T-cell (primary cell): ENCODE measurements at regions not wholly inside any gene's neighbourhood (a gene's known extent, or its start where the extent isn't known, plus 50 kb on each side); places are given as distances from the start of the nearest gene placed in this dataset.

Experiments
- ATAC-seq, 4 experiments: fragments of 200-7000 bp in 3 of 4; fragments of 150-1000 bp in 1 of 4; cut with Tn5 transposase; replicated peaks in 1 of 4; 1 replicate in 3 of 4; 2 replicates in 1 of 4; pipeline ENCODE4 v1.10.0; 2021; ENCODE audit warnings: moderate library complexity in 3 of 4, mild to moderate bottlenecking in 2 of 4, moderate number of reproducible peaks in 1 of 4
- CTCF ChIA-PET, 2 donors: fragments of 300-600 bp; sonication (Branson Sonifier 250); formaldehyde crosslinking; loops; one replicate each; lab custom pipeline; 2022; ENCODE audit warnings: antibody characterized with exemption in 2 of 2; lab: Charles Lee
- POLR2A ChIA-PET, 2 donors: fragments of 300-600 bp; sonication (Branson Sonifier 250); formaldehyde crosslinking; loops; one replicate each; lab custom pipeline; 2022; ENCODE audit warnings: antibody characterized with exemption in 2 of 2; lab: Charles Lee
- DNase-seq, 35 experiments: peaks; one replicate each; pipeline versions ENCODE4 v3.0.0 to v3.0.0-alpha.2; 2013 to 2023
- H3K27ac ChIP-seq: one replicate; pipeline ENCODE4 v1.5.1; 2013; ENCODE audit warnings: low read length
- H3K27me3 ChIP-seq, 2 experiments: replicated peaks in 1 of 2; 1 replicate in 1 of 2; 2 replicates in 1 of 2; pipeline versions ENCODE4 v1.6.1 to v1.7.0; 2013; ENCODE audit warnings: low read length in 1 of 2, mixed read lengths in 1 of 2; ENCODE audit not compliant: control insufficient read depth in 2 of 2, insufficient read depth in 2 of 2; ENCODE audit errors: extremely low read depth in 1 of 2
- H3K36me3 ChIP-seq, 2 donors: 1 replicate in 1 of 2; 2 replicates in 1 of 2; pipeline versions ENCODE4 v1.6.1 to v1.7.0; 2013; ENCODE audit warnings: low read length in 1 of 2; ENCODE audit not compliant: control insufficient read depth in 2 of 2, insufficient read depth in 1 of 2; ENCODE audit errors: extremely low read depth in 1 of 2
- H3K4me1 ChIP-seq, 2 experiments: 1 replicate in 1 of 2; 2 replicates in 1 of 2; pipeline versions ENCODE4 v1.6.1 to v1.7.0; 2013; ENCODE audit warnings: low read length in 2 of 2, mixed read lengths in 1 of 2; ENCODE audit not compliant: insufficient read depth in 2 of 2, control insufficient read depth in 1 of 2; ENCODE audit errors: extremely low read depth in 1 of 2
- H3K4me3 ChIP-seq, 2 donors: 1 replicate in 1 of 2; 2 replicates in 1 of 2; pipeline versions ENCODE4 v1.5.1 to v1.7.0; 2013; ENCODE audit warnings: mild to moderate bottlenecking in 2 of 2, low read length in 1 of 2, moderate library complexity in 1 of 2; ENCODE audit not compliant: control insufficient read depth in 1 of 2; ENCODE audit errors: extremely low read depth in 1 of 2
- H3K9me3 ChIP-seq: 2 replicates; pipeline ENCODE4 v1.7.0; 2013
- H3K27ac Mint-ChIP-seq, 2 donors: one replicate each; pipeline ENCODE4 v1.8.0; 2020 to 2021; ENCODE audit warnings: mild to moderate bottlenecking in 2 of 2, mixed read lengths in 2 of 2
- H3K27me3 Mint-ChIP-seq, 2 donors: one replicate each; pipeline ENCODE4 v1.8.0; 2021 to 2022; ENCODE audit warnings: mixed read lengths in 2 of 2
- H3K36me3 Mint-ChIP-seq: one replicate; pipeline ENCODE4 v1.8.0; 2021; ENCODE audit warnings: mixed read lengths
- H3K4me1 Mint-ChIP-seq, 3 donors: one replicate each; pipeline ENCODE4 v1.8.0; 2020 to 2022; ENCODE audit warnings: mixed read lengths in 3 of 3, mild to moderate bottlenecking in 1 of 3
- H3K4me3 Mint-ChIP-seq, 3 donors: one replicate each; pipeline ENCODE4 v1.8.0; 2020 to 2022; ENCODE audit warnings: mild to moderate bottlenecking in 3 of 3, mixed read lengths in 3 of 3, moderate library complexity in 3 of 3
- H3K9me3 Mint-ChIP-seq, 3 donors: one replicate each; pipeline ENCODE4 v1.8.0; 2020 to 2022; ENCODE audit warnings: mixed read lengths in 3 of 3
- WGBS: methylation state at CpG from one replicate; pipeline ENCODE4 v1.1.5; 2013; ENCODE audit warnings: missing lambda C conversion rate; ENCODE audit not compliant: insufficient coverage; 5-methylcytosine and 5-hydroxymethylcytosine counted together

- H3K36me3 ChIP-seq = no peaks in the 10 kb centered on the region
- WGBS = no CpG with 5 or more reads among the region's 2 CpGs
- DNase-seq = no peak
- no peaks in the 10 kb centered on the region for H3K4me1 ChIP-seq
- Mint-ChIP-seq H3K27ac (no peak overlapping the region), H3K27me3 (peaks cover under 1 to 3% of the 10 kb centered on the region in 2 donors), H3K4me3 (no peak overlapping the region), H3K36me3 (no peaks in the 10 kb centered on the region), H3K9me3 (peaks cover 3 to 10% (median 8%) of the 10 kb centered on the region in 3 donors), H3K4me1 (no peaks in the 10 kb centered on the region)
- no peaks in the 10 kb centered on the region for H3K9me3 ChIP-seq
- H3K4me3 ChIP-seq = no peak overlapping the region
- H3K27ac ChIP-seq = no peak overlapping the region
- ATAC-seq = no peak
- H3K27me3 ChIP-seq = peaks cover 0 to 5% of the 10 kb centered on the region in 2 experiments
- ChIA-PET POLR2A (no interaction called here), CTCF (no interaction called here)
Observed at GRCh38 chr6:106765496-106765895, 136.1 kb downstream of the QRSL1 start.

- ATAC-seq = no peak
- CTCF ChIA-PET = no interaction called here
- Mint-ChIP-seq H3K36me3 (no peaks in the 10 kb centered on the region), H3K9me3 (peaks cover 3 to 7% (median 4%) of the 10 kb centered on the region in 3 donors), H3K27ac (no peak overlapping the region), H3K27me3 (peaks cover 3 to 5% of the 10 kb centered on the region in 2 donors), H3K4me1 (no peaks in the 10 kb centered on the region), H3K4me3 (no peak overlapping the region)
- Histone ChIP-seq H3K27me3 (peaks cover 0 to 5% of the 10 kb centered on the region in 2 experiments), H3K4me3 (no peak overlapping the region), H3K36me3 (no peaks in the 10 kb centered on the region), H3K9me3 (no peaks in the 10 kb centered on the region), H3K27ac (no peak overlapping the region), H3K4me1 (no peaks in the 10 kb centered on the region)
- DNase-seq = no peak
- POLR2A ChIA-PET = no interaction called here
- 66% methylated on average over 2 of the region's 2 CpGs for WGBS
Observed at GRCh38 chr6:106764353-106764980, 135.1 kb downstream of the QRSL1 start.

DNA sequence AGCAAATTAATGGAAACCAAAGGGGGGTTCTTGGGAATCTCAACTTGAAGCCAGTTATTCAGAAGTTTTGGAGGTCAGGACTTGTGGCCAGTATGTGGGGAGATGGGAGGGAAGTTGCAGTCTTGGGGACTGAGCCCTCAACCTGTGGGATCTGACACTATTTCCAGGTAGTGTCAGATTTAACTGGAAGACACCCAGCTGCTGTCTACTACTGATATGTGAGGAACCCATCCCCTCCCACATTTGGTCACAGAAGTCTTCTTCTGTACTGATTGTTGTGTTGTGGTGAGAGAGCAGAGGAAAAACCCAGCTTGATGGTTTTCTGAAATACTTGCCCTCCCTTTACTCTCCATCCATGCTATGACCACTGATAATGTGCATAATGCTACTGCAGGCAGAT lies 134.0 kb downstream of the QRSL1 start:
- peaks cover 3 to 11% (median 7%) of the 10 kb centered on the region in 3 donors for H3K9me3 Mint-ChIP-seq
- DNase-seq (no peak), ATAC-seq (no peak)
- Histone ChIP-seq H3K27ac (no peak overlapping the region), H3K9me3 (no peaks in the 10 kb centered on the region), H3K27me3 (peaks cover 0 to 8% of the 10 kb centered on the region in 2 experiments), H3K4me3 (no peak overlapping the region), H3K4me1 (no peaks in the 10 kb centered on the region), H3K36me3 (no peaks in the 10 kb centered on the region)
- H3K27me3 Mint-ChIP-seq = peaks cover 5 to 6% of the 10 kb centered on the region in 2 donors
- H3K36me3 Mint-ChIP-seq = no peaks in the 10 kb centered on the region
- CTCF ChIA-PET = no interaction called here
- POLR2A ChIA-PET = no interaction called here
- no peak overlapping the region for H3K4me3 Mint-ChIP-seq
- H3K4me1 Mint-ChIP-seq = no peaks in the 10 kb centered on the region
- H3K27ac Mint-ChIP-seq = no peak overlapping the region

DNA sequence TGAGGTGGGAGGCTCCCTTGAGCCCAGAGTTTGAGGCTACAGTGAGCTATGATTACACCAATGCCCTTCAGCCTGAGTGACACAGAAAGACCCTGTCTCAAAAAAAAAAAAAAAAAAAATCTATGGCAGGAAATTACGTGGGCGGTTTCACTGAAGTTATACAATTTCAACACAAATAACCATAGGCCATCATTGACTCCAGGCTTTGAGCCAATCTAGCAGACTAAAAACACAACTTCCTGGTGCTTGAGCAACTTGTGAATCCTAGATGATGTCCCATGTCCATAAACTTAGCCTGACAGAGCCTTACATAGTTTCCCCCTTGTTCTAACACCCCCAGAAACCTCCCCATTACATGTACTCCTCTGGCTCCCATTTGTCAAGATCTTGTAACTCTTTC lies 131.8 kb downstream of the QRSL1 start:
- Mint-ChIP-seq H3K27me3 (peaks cover 5 to 6% of the 10 kb centered on the region in 2 donors), H3K4me3 (no peak overlapping the region), H3K9me3 (peaks cover 3 to 11% (median 7%) of the 10 kb centered on the region in 3 donors), H3K4me1 (no peaks in the 10 kb centered on the region), H3K27ac (no peak overlapping the region), H3K36me3 (no peaks in the 10 kb centered on the region)
- Histone ChIP-seq H3K4me3 (no peak overlapping the region), H3K9me3 (no peaks in the 10 kb centered on the region), H3K4me1 (no peaks in the 10 kb centered on the region), H3K27ac (no peak overlapping the region), H3K27me3 (peaks cover 0 to 10% of the 10 kb centered on the region in 2 experiments), H3K36me3 (no peaks in the 10 kb centered on the region)
- DNase-seq (no peak), ATAC-seq (no peak)
- POLR2A ChIA-PET = no interaction called here
- CTCF ChIA-PET = no interaction called here
- 88% methylated on average over 2 of the region's 2 CpGs for WGBS

DNA sequence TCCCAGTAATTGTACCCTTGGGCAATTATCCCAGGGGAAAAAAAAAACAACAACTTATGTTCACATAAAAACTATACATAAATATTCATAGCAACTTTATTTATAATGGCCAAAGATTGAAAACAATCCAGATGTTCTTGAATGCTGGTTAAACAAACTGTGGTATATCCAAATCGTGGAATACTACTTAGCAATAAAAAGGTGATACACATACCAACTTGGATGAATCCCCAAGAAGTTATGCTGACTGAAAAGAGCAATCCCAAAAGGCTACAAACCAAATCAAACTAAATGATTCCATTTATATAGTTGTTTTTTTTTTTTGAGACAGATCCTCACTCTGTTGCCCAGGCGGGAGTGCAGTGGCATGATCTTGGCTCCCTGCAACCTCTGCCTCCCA lies 129.7 kb downstream of the QRSL1 start:
- POLR2A ChIA-PET = no interaction called here
- Histone ChIP-seq H3K4me3 (no peak overlapping the region), H3K36me3 (no peaks in the 10 kb centered on the region), H3K9me3 (no peaks in the 10 kb centered on the region), H3K27ac (no peak overlapping the region), H3K4me1 (no peaks in the 10 kb centered on the region), H3K27me3 (peaks cover 0 to 15% of the 10 kb centered on the region in 2 experiments)
- no peak for DNase-seq
- WGBS = no CpG with 5 or more reads among the region's 2 CpGs
- CTCF ChIA-PET = no interaction called here
- Mint-ChIP-seq H3K27me3 (peaks cover 5 to 6% of the 10 kb centered on the region in 2 donors), H3K27ac (no peak overlapping the region), H3K4me1 (no peaks in the 10 kb centered on the region), H3K4me3 (no peak overlapping the region), H3K36me3 (no peaks in the 10 kb centered on the region), H3K9me3 (peaks cover 3 to 11% (median 7%) of the 10 kb centered on the region in 3 donors)
- ATAC-seq = no peak

GRCh38 chr6:106757722-106758467 lies 128.5 kb downstream of the QRSL1 start:
- ATAC-seq (no peak), DNase-seq (no peak)
- no peaks in the 10 kb centered on the region for H3K36me3 ChIP-seq
- no peak overlapping the region for H3K4me3 ChIP-seq
- peaks cover 5 to 6% of the 10 kb centered on the region in 2 donors for H3K27me3 Mint-ChIP-seq
- H3K9me3 Mint-ChIP-seq = peaks cover 3 to 11% (median 7%) of the 10 kb centered on the region in 3 donors
- CTCF ChIA-PET = no interaction called here
- H3K4me1 ChIP-seq = no peaks in the 10 kb centered on the region
- no peak overlapping the region for H3K27ac Mint-ChIP-seq
- WGBS = 85% methylated on average over 8 of the region's 16 CpGs
- POLR2A ChIA-PET = no interaction called here
- peaks cover 0 to 13% of the 10 kb centered on the region in 2 experiments for H3K27me3 ChIP-seq
- no peaks in the 10 kb centered on the region for H3K9me3 ChIP-seq
- H3K27ac ChIP-seq = no peak overlapping the region
- no peaks in the 10 kb centered on the region for H3K36me3 Mint-ChIP-seq
- H3K4me1 Mint-ChIP-seq = no peaks in the 10 kb centered on the region
- no peak overlapping the region for H3K4me3 Mint-ChIP-seq
